A172 (cell line): ENCODE measurements at regions not wholly inside any gene's neighbourhood (a gene's known extent, or its start where the extent isn't known, plus 50 kb on each side); places are given as distances from the start of the nearest gene placed in this dataset.
"Not testable (repeated sequence)": the region's sequence is repeated elsewhere in the genome, so short reads cannot be mapped to it uniquely, and the experiment has no call there.

ENCODE experiments used
- DNase-seq: peaks from one replicate; pipeline ENCODE4 v3.0.0-alpha.2; 2015; ENCODE audit warnings: low spot score

- DNase-seq: no peak
Observed at GRCh38 chr13:101003566-101003965, 329.0 kb upstream of the TMTC4 start.

- DNase-seq: no peak
Observed at GRCh38 chr13:100989392-100989791, 314.8 kb upstream of the TMTC4 start.

- DNase-seq: no peak
Observed at GRCh38 chr13:100988921-100989320, 314.3 kb upstream of the TMTC4 start.

GRCh38 chr13:100987948-100988347, 313.4 kb upstream of the TMTC4 start:
- no peak for DNase-seq

GRCh38 chr13:100986571-100986970, 312.0 kb upstream of the TMTC4 start:
- DNase-seq: no peak

- no peak for DNase-seq
Observed at GRCh38 chr13:100984085-100984705, 309.6 kb upstream of the TMTC4 start.

GRCh38 chr13:100983111-100983510, 308.5 kb upstream of the TMTC4 start:
- no peak for DNase-seq

GRCh38 chr13:100980171-100980570, 305.6 kb upstream of the TMTC4 start:
- DNase-seq: no peak

GRCh38 chr13:100977841-100978240, 303.2 kb upstream of the TMTC4 start:
- no peak for DNase-seq

- DNase-seq: no peak
Observed at GRCh38 chr13:100976993-100977392, 302.4 kb upstream of the TMTC4 start.

- not testable (repeated sequence) for DNase-seq
Observed at GRCh38 chr13:100975666-100976065, 301.1 kb upstream of the TMTC4 start.

GRCh38 chr13:100962585-100962984, 288.0 kb upstream of the TMTC4 start:
- no peak for DNase-seq

GRCh38 chr13:100961186-100961585, 286.6 kb upstream of the TMTC4 start:
- no peak for DNase-seq

GRCh38 chr13:100958831-100959230, 284.2 kb upstream of the TMTC4 start:
- no peak for DNase-seq

GRCh38 chr13:100957741-100958140, 283.1 kb upstream of the TMTC4 start:
- DNase-seq: no peak

GRCh38 chr13:100954430-100955305, 280.1 kb upstream of the TMTC4 start:
- DNase-seq: peak; percentile 9

- no peak for DNase-seq
Observed at GRCh38 chr13:100951016-100951415, 276.4 kb upstream of the TMTC4 start.

- DNase-seq: not testable (repeated sequence)
Observed at GRCh38 chr13:100948937-100949336, 274.3 kb upstream of the TMTC4 start.

- no peak for DNase-seq
Observed at GRCh38 chr13:100946588-100946987, 272.0 kb upstream of the TMTC4 start.

GRCh38 chr13:100944791-100945345, 270.3 kb upstream of the TMTC4 start:
- no peak for DNase-seq

- no peak for DNase-seq
Observed at GRCh38 chr13:100942742-100943141, 268.1 kb upstream of the TMTC4 start.

- no peak for DNase-seq
Observed at GRCh38 chr13:100941377-100942368, 267.1 kb upstream of the TMTC4 start.
